ENCODE measurements at regions not wholly inside any gene's neighbourhood (a gene's known extent, or its start where the extent isn't known, plus 50 kb on each side); places are given as distances from the start of the nearest gene placed in this dataset.

DNA sequence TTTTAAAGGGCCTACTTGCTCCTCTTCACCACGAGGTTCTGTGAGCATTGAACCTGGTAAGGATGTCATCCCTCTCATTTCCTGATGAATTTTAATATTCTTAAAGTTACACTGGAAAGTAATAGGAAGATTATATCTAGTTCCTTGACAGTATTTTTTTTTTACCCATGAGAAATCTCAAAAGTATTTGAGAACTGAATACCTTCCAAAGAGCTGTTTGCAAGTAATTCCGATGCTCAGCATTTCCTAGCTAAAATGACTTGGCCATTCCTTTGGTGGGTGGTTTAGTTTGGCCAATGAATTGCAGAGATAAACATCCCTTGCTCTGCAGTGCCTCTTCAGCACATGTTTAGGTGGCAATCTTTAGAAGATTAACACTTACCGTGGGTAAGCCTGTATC is 110.2 kb upstream of the WDR1 start:
- TF ChIP-seq EP300 (IDR thresholded peaks at IDR 0.05; ENCODE audit: borderline replicate concordance in 1 of 2, control insufficient read depth in 1 of 2, low read depth in 2 of 2, low read length in 2 of 2) (no peak), GABPA (IDR thresholded peaks at IDR 0.05; ENCODE audit: low read depth) (no peak), TCF12 (IDR thresholded peaks at IDR 0.05; ENCODE audit: low read depth, low read length) (no peak), EZH2 (IDR thresholded peaks at IDR 0.05; ENCODE audit: borderline replicate concordance, control insufficient read depth, low read depth, low read length) (no peak), MTA3 (IDR thresholded peaks at IDR 0.05; ENCODE audit: borderline replicate concordance, low read length) (no peak), POLR2A (IDR thresholded peaks at IDR 0.05; ENCODE audit: low read depth, low read length) (no peak)
- TF ChIP-seq, protein P1, sequence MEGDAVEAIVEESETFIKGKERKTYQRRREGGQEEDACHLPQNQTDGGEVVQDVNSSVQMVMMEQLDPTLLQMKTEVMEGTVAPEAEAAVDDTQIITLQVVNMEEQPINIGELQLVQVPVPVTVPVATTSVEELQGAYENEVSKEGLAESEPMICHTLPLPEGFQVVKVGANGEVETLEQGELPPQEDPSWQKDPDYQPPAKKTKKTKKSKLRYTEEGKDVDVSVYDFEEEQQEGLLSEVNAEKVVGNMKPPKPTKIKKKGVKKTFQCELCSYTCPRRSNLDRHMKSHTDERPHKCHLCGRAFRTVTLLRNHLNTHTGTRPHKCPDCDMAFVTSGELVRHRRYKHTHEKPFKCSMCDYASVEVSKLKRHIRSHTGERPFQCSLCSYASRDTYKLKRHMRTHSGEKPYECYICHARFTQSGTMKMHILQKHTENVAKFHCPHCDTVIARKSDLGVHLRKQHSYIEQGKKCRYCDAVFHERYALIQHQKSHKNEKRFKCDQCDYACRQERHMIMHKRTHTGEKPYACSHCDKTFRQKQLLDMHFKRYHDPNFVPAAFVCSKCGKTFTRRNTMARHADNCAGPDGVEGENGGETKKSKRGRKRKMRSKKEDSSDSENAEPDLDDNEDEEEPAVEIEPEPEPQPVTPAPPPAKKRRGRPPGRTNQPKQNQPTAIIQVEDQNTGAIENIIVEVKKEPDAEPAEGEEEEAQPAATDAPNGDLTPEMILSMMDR (IDR thresholded peaks at IDR 0.05 in 2 of 3, conservative IDR thresholded peaks at IDR 0.05 in 1 of 3; ENCODE audit: control insufficient read depth in 2 of 3, extremely low read depth in 1 of 3, insufficient read depth in 1 of 3, low read depth in 3 of 3, low read length in 3 of 3), result no peak
- TF ChIP-seq, protein P2, sequence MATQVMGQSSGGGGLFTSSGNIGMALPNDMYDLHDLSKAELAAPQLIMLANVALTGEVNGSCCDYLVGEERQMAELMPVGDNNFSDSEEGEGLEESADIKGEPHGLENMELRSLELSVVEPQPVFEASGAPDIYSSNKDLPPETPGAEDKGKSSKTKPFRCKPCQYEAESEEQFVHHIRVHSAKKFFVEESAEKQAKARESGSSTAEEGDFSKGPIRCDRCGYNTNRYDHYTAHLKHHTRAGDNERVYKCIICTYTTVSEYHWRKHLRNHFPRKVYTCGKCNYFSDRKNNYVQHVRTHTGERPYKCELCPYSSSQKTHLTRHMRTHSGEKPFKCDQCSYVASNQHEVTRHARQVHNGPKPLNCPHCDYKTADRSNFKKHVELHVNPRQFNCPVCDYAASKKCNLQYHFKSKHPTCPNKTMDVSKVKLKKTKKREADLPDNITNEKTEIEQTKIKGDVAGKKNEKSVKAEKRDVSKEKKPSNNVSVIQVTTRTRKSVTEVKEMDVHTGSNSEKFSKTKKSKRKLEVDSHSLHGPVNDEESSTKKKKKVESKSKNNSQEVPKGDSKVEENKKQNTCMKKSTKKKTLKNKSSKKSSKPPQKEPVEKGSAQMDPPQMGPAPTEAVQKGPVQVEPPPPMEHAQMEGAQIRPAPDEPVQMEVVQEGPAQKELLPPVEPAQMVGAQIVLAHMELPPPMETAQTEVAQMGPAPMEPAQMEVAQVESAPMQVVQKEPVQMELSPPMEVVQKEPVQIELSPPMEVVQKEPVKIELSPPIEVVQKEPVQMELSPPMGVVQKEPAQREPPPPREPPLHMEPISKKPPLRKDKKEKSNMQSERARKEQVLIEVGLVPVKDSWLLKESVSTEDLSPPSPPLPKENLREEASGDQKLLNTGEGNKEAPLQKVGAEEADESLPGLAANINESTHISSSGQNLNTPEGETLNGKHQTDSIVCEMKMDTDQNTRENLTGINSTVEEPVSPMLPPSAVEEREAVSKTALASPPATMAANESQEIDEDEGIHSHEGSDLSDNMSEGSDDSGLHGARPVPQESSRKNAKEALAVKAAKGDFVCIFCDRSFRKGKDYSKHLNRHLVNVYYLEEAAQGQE (IDR thresholded peaks at IDR 0.05; ENCODE audit: low read depth, low read length), result no peak
